ENCODE measurements at regions not wholly inside any gene's neighbourhood (a gene's known extent, or its start where the extent isn't known, plus 50 kb on each side); places are given as distances from the start of the nearest gene placed in this dataset.

DNA sequence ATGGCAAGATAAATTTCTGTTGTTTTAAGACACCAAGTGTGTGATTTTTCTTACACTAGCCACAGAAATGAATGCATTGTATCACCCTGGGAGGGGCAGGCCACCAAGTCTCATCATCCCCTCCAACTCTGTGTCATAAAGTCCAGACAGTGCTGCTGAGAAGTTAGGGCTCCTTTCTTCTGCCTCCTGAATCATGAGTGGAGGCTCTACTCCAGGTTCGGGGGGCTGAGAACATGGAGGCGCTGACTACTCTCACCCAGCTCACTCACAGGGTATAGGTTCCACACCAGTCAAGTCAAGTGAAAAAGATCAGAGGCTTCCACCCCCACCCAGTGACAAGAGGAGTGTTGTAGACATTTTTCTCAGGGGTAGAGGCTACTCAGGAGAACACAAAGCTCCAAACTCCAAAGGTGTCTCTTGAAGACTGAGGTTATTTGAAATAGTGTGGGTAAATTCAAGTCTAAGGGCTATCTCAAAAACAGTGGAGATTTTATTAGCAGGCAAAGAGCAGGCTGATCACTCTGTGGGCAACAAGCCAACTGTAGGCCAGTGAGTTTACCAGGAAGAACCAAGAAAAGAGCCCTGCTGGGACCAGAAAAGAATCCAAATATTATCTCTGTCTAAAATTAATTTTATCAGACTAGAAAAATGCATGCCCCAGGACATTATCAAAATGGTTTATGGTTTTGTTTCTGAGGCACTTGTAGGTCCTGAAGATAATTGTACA lies 118.6 kb upstream of the RET start:
- no peaks in the 10 kb centered on the region for H3F3A ChIP-seq (ENCODE audit: low read depth)
- H3K27me3 ChIP-seq: no peaks in the 10 kb centered on the region
- peaks cover 5% of the 10 kb centered on the region for H3K9me3 Mint-ChIP-seq
- no peaks in the 10 kb centered on the region for H3K36me3 Mint-ChIP-seq
- no peaks in the 10 kb centered on the region for H4K20me1 ChIP-seq (ENCODE audit: low read depth)
- TF ChIP-seq, protein P1, sequence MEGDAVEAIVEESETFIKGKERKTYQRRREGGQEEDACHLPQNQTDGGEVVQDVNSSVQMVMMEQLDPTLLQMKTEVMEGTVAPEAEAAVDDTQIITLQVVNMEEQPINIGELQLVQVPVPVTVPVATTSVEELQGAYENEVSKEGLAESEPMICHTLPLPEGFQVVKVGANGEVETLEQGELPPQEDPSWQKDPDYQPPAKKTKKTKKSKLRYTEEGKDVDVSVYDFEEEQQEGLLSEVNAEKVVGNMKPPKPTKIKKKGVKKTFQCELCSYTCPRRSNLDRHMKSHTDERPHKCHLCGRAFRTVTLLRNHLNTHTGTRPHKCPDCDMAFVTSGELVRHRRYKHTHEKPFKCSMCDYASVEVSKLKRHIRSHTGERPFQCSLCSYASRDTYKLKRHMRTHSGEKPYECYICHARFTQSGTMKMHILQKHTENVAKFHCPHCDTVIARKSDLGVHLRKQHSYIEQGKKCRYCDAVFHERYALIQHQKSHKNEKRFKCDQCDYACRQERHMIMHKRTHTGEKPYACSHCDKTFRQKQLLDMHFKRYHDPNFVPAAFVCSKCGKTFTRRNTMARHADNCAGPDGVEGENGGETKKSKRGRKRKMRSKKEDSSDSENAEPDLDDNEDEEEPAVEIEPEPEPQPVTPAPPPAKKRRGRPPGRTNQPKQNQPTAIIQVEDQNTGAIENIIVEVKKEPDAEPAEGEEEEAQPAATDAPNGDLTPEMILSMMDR (IDR thresholded peaks at IDR 0.05): no peak
- no peak for TF ChIP-seq EZH2phosphoT487 (IDR thresholded peaks at IDR 0.05)
- H3K27ac ChIP-seq: no peak overlapping the region
- H3K4me3 ChIP-seq: no peak overlapping the region
- H3K9ac ChIP-seq: no peak overlapping the region
- no peak overlapping the region for H2AFZ ChIP-seq (replicated peaks)
- no peak overlapping the region for H3K4me2 ChIP-seq
- H3K9me3 ChIP-seq (ENCODE audit: low read depth): no peaks in the 10 kb centered on the region
- H3K4me1 ChIP-seq: no peaks in the 10 kb centered on the region
- H3K79me2 ChIP-seq (ENCODE audit: low read depth): no peaks in the 10 kb centered on the region
- no peak overlapping the region for H3K4me3 Mint-ChIP-seq
- H3K4me1 Mint-ChIP-seq: peaks cover 4% of the 10 kb centered on the region
- H3K36me3 ChIP-seq: no peaks in the 10 kb centered on the region
- DNase-seq (ENCODE audit: low spot score): no peak
- H3K27me3 Mint-ChIP-seq (ENCODE audit: insufficient read depth, low read depth): peaks cover 3% of the 10 kb centered on the region
- no peak overlapping the region for H3K27ac Mint-ChIP-seq

DNA sequence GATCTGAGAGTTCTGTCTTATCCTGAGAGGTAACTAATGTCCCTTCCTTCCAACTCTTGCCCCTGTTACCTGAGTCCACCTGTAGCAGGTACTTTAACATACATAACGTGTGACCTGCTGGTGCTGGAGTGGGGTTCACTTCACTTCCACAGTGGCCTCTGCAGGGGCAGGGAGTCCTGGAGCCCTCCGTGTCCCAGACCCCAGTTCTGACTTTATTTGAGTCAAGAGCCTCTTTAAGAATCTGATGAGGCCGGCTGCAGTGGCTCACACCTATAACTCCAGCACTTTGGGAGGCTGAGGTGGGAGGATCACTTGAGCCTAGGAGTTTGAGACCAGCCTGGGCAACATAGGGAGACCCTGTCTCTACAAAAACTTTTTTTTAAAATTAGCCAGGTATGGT lies 117.0 kb upstream of the RET start:
- Histone ChIP-seq H3K4me1 (no peaks in the 10 kb centered on the region), H3F3A (ENCODE audit: low read depth) (no peaks in the 10 kb centered on the region), H3K4me3 (no peak overlapping the region), H3K4me2 (no peak overlapping the region), H3K27ac (no peak overlapping the region), H2AFZ (replicated peaks) (no peak overlapping the region), H3K9me3 (ENCODE audit: low read depth) (no peaks in the 10 kb centered on the region), H3K9ac (no peak overlapping the region), H3K79me2 (ENCODE audit: low read depth) (no peaks in the 10 kb centered on the region), H3K36me3 (no peaks in the 10 kb centered on the region), H4K20me1 (ENCODE audit: low read depth) (no peaks in the 10 kb centered on the region), H3K27me3 (no peaks in the 10 kb centered on the region)
- no peak for DNase-seq (ENCODE audit: low spot score)
- H3K27ac Mint-ChIP-seq: no peak overlapping the region
- H3K4me3 Mint-ChIP-seq: no peak overlapping the region
- peaks cover 4% of the 10 kb centered on the region for H3K4me1 Mint-ChIP-seq
- peaks cover 3% of the 10 kb centered on the region for H3K27me3 Mint-ChIP-seq (ENCODE audit: insufficient read depth, low read depth)
- TF ChIP-seq EZH2phosphoT487 (IDR thresholded peaks at IDR 0.05): no peak
- TF ChIP-seq, protein P1 (IDR thresholded peaks at IDR 0.05): no peak
- TF ChIP-seq EZH2 (IDR thresholded peaks at IDR 0.05): no peak
- no peaks in the 10 kb centered on the region for H3K36me3 Mint-ChIP-seq
- H3K9me3 Mint-ChIP-seq: peaks cover 5% of the 10 kb centered on the region

DNA sequence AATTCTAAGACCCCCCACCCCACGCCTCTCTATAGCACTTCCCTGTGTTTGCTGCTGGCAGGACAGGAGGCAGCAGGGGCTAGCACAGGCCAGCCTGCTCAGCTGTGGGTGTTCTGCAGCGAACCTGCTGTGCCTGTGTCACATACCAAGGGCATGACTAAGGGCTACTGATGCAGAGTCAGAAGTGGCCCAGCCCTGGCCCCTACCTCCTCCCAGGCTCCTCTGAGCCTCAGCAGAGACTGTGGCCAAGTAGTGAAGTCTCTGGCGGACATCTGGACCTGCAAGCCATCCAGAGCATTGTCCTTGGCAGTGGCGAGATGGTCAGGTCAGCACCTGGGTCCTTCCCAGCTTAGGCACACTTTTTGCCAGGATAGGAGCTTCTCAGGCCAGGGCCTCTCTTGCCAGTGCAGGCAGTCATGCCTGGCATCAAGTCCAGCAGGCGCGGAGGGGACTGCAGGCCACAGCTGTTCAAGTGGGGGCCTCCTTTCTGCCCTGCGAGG lies 116.3 kb upstream of the RET start:
- Histone ChIP-seq H3K4me1 (no peaks in the 10 kb centered on the region), H3F3A (ENCODE audit: low read depth) (no peaks in the 10 kb centered on the region), H4K20me1 (ENCODE audit: low read depth) (no peaks in the 10 kb centered on the region), H3K36me3 (no peaks in the 10 kb centered on the region), H3K9ac (no peak overlapping the region), H3K79me2 (ENCODE audit: low read depth) (no peaks in the 10 kb centered on the region), H3K27me3 (no peaks in the 10 kb centered on the region), H3K4me2 (no peak overlapping the region), H3K4me3 (no peak overlapping the region), H3K9me3 (ENCODE audit: low read depth) (no peaks in the 10 kb centered on the region), H3K27ac (no peak overlapping the region), H2AFZ (replicated peaks) (no peak overlapping the region)
- H3K4me1 Mint-ChIP-seq: peaks cover 4% of the 10 kb centered on the region
- no peak for DNase-seq (ENCODE audit: low spot score)
- H3K4me3 Mint-ChIP-seq: no peak overlapping the region
- no peak overlapping the region for H3K27ac Mint-ChIP-seq
- TF ChIP-seq, protein P1 (IDR thresholded peaks at IDR 0.05): no peak
- TF ChIP-seq EZH2 (IDR thresholded peaks at IDR 0.05) (no peak), EZH2phosphoT487 (IDR thresholded peaks at IDR 0.05) (no peak)
- H3K36me3 Mint-ChIP-seq: no peaks in the 10 kb centered on the region
- peaks cover 5% of the 10 kb centered on the region for H3K9me3 Mint-ChIP-seq
- peaks cover 3% of the 10 kb centered on the region for H3K27me3 Mint-ChIP-seq (ENCODE audit: insufficient read depth, low read depth)
